AG09309 (cell line): ENCODE measurements at regions not wholly inside any gene's neighbourhood (a gene's known extent, or its start where the extent isn't known, plus 50 kb on each side); places are given as distances from the start of the nearest gene placed in this dataset.
"Not testable (repeated sequence)": the region's sequence is repeated elsewhere in the genome, so short reads cannot be mapped to it uniquely, and the experiment has no call there.

Source experiments
- DNase-seq: peaks from one replicate; pipeline ENCODE4 v3.0.0-alpha.2; 2010; ENCODE audit warnings: low read depth
- H3K4me3 ChIP-seq: 2 replicates; pipeline ENCODE4 v1.5.1; 2011; ENCODE audit warnings: mild to moderate bottlenecking, low read depth, low read length, moderate library complexity; ENCODE audit not compliant: control insufficient read depth
- TF ChIP-seq, protein P1 (sequence below): IDR thresholded peaks from 2 replicates; pipeline ENCODE4 v1.5.1; 2011; ENCODE audit warnings: mild to moderate bottlenecking, low read depth, low read length, inconsistent platforms; ENCODE audit not compliant: insufficient read depth, control insufficient read depth; ENCODE audit errors: missing control alignments

DNA sequence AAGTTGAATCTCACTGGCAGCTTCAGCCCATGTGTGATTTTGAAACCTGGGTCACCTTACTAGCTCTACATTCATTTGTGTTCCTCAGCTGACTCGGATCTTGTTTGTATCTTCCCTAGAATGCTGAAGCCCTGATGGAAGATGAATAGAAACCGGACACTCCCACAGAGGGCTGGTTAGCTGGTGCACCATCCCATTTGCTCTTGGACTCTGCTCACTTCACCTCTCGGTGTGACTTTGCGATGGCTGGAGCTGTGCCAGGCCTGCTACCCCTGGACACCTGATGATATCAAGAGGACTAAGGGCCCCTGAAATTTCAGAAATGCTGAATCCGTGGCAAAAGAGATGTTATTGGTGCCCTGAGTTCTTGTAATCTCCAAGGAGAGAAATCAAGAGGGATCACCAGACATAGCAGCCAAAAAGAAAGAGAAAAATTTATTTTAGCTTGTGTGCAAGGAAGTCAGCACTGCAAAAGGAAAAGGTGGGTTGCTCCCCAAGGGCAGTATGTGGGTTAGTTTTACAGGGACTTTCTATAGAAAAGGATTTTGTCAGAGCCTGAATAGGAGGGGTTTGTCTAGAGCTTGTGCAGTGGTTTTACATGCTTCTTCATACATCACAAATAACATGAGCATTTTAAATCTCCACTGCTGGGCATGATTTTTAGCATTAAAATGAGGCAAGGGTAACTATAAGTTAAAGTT, 426.3 kb upstream of the NOX3 start:
- TF ChIP-seq, protein P1, sequence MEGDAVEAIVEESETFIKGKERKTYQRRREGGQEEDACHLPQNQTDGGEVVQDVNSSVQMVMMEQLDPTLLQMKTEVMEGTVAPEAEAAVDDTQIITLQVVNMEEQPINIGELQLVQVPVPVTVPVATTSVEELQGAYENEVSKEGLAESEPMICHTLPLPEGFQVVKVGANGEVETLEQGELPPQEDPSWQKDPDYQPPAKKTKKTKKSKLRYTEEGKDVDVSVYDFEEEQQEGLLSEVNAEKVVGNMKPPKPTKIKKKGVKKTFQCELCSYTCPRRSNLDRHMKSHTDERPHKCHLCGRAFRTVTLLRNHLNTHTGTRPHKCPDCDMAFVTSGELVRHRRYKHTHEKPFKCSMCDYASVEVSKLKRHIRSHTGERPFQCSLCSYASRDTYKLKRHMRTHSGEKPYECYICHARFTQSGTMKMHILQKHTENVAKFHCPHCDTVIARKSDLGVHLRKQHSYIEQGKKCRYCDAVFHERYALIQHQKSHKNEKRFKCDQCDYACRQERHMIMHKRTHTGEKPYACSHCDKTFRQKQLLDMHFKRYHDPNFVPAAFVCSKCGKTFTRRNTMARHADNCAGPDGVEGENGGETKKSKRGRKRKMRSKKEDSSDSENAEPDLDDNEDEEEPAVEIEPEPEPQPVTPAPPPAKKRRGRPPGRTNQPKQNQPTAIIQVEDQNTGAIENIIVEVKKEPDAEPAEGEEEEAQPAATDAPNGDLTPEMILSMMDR: no peak
- DNase-seq: no peak
- no peak overlapping the region for H3K4me3 ChIP-seq

DNA sequence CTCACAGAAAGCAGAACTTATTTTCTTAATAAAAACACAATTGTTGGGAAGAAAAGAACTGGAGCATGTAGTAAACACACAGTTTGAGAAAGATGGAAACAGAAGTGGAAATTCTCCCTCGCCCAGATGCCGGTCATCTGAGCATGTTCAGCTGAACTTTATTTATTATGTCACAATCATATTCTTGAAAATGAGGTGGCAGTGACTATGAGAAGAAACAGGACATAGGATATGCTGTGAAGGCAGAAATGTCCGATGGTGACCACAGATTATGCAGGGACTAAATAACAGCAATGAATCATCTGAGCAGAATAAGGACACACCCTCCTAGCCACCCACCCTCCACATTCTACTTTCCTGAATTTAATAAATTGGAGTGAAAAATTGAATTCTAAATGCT, 425.3 kb upstream of the NOX3 start:
- TF ChIP-seq, protein P1: no peak
- no peak overlapping the region for H3K4me3 ChIP-seq
- DNase-seq: no peak

DNA sequence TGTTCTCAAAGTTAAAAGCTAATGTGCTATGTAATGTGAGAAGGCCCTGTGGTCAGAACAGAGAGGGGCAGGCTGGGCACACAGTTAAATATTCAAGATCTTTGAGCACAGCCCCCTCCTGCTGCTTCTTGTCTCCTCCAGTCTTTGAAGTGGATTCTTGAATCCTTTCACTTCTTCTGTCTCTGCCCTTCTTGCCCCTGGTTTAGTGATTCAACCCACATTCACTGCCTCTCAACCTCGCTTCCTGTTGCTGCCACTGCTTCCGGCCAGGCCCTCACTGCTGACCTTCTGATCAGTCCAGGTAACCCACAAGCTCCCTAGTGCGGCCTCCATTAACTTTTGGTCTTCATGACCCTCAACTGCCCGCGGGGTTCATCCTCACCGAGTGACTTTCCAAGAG, 417.3 kb upstream of the NOX3 start:
- TF ChIP-seq, protein P1: no peak
- DNase-seq: no peak
- H3K4me3 ChIP-seq: no peak overlapping the region

DNA sequence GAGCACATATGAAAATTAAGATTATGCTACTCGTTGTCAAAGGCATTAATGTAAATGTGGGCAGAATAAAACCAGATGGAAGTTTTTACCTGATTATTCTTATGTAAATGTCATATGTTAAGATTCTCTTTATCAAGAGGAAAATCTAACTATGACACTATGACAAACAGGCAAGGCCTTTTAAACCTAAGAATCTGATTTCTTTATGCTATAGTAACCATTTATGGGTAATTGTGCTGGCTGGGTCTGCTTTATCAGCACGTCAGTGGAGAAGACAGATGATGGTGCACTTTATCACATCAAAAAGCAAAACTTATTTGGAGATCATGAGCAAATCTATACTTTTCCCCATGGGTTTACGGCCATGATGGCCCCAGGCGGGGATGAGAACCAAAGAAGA, 412.0 kb upstream of the NOX3 start:
- DNase-seq: no peak
- H3K4me3 ChIP-seq: no peak overlapping the region
- TF ChIP-seq, protein P1: no peak

GRCh38 chr6:155866676-155867390, 411.2 kb upstream of the NOX3 start:
- not testable (repeated sequence) for H3K4me3 ChIP-seq, DNase-seq

- TF ChIP-seq, protein P1: no peak
- no peak overlapping the region for H3K4me3 ChIP-seq
These were observed 406.2 kb upstream of the NOX3 start for GRCh38 chr6:155861821-155862220.

DNA sequence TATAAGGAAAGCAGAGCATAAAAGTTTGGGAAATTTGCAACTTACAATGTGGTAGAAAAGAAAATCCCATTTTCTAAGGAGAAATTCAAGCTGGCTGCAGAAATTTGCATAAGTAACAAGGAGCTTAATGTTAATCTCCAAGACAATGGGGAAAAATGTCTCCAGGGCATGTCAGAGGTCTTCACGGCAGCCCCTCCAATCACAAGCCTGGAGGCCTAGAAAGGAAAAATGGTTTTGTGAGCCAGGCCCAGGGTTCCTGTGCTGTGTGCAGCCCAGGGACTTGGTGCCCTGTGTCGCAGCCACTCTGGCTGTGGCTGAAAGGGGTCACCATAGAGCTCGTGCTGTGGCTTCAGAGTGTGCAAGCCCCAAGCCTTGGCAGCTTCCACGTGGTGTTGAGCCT, 403.3 kb upstream of the NOX3 start:
- not testable (repeated sequence) for DNase-seq

More at GRCh38 chr6:155861821-155862220, 406.2 kb upstream of the NOX3 start:
- no peak for DNase-seq

GRCh38 chr6:155854787-155855186, 399.1 kb upstream of the NOX3 start:
- DNase-seq: no peak
- TF ChIP-seq, protein P1: no peak
- no peak overlapping the region for H3K4me3 ChIP-seq

More for the DNA sequence above, 403.3 kb upstream of the NOX3 start:
- not testable (repeated sequence) for H3K4me3 ChIP-seq
